NCI-H2081 treated with DMSO at 0.1 percent for 48 hours (cell line): ENCODE measurements at regions not wholly inside any gene's neighbourhood (a gene's known extent, or its start where the extent isn't known, plus 50 kb on each side); places are given as distances from the start of the nearest gene placed in this dataset.

ENCODE experiments used
- DNase-seq: peaks from one replicate; lab custom pipeline; 2025; lab: John Stamatoyannopoulos, UW

DNA sequence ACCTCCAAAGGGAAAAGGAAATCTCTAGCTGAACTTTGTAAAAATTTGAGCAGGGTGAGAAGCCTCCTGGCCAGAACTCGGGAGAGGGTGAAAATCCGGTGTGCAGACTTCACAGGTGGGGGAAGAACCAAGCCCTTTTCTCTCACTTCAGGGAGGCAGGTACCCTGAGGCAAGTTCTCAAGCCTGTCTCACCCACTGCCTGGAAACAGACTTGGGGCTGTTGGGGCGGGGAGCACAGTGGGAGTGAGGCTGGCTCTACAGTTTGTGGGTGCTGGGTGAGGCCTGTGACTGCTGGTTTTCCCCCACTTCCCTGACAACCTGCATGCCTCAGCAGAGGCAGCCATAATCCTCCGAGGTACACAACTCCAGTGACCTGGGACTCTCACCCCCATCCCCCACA lies 187.1 kb downstream of the KIF4B start:
- no peak for DNase-seq

DNA sequence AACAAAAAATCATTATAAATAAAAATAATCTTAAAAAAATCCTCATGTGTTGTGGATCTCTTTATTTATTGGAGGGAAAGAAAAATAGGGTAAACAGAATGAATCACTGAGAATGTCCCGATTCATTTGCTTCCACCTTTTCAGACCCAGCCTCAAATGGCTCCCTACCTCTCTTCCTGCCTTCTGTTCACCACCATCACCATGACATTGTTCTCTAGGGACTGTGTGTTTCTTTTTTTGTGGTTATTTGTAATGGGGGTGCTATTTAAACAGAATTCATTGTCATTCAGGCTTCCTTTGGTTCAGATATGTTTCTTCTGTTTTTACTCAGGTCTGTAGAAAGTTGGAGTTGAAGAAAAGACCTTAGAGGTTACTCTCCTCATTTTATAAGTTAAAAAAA lies 198.2 kb downstream of the KIF4B start:
- no peak for DNase-seq

DNA sequence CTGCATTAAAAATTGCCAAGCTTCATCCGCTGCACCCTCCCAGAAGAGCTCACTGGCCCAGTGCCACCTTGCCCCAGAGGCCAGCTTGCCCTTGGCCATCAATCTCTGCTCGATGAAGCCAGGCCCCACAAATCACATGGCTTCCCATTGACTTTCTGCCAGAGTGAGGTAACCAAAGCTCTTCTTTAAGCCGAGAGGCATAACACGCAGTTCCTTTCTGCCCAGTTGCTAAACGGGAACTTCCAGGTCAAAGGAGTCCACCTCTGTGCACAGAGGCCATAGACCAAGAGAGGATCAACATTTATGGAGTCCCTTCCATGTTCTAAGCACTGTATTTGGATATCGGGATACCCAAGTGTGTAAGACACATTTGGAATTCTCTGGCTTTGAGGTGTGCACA lies 208.8 kb downstream of the KIF4B start:
- no peak for DNase-seq

DNA sequence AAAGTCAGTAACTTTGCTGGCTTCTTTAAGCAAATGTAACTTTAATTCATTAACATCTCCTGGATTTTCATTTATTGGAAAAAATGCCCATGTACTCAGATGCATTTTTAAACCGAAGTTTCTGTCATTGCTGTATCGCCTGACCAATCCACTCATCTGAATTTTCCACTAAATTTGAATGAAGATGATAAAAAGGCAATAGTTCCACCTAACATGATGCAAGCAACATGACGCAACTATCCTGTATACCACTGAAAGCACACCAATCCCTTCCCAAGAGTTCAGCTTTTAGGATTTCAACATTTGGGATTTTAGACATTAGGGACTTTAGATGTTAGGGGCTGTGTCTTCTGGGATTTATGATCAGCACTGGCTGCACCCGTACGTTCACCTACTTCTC lies 215.6 kb downstream of the KIF4B start:
- no peak for DNase-seq

DNA sequence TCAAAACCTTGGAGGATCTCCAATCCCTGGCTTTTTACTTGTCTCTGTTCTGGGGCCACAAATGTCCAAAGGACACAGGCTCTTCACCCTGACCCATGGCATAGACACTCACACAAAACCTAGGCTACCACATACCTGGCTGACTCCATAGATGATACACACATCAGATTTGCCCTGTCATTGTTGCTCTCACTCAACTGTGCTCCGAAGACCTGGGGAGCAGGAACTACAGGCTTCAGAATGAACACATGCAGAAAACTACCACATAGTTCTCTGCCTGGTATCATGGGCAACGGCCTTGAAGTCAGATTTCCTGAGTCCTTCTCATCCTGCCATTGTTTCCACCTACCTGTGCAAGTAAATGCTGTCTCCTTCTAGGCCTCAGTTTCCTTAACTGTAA lies 226.2 kb downstream of the KIF4B start:
- no peak for DNase-seq

DNA sequence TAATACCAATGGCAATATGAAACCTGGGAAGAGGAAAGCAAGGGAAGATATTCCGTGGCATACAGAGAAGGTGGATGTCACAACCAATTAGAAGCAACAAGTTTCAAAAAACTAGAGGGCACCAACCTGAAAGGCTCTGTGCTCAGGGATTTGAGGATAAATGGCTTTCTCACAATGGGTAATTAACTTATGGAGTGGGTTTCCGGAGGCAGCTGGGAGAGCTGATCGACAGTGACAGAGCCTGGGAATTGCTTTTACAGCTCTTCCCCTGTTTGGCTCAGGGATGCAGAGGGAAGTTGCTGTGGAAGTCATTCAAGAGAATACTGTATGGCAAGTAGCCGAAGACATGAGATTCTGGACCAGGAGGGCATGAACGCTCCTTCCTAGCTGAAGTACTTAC lies 237.0 kb downstream of the KIF4B start:
- DNase-seq: no peak

DNA sequence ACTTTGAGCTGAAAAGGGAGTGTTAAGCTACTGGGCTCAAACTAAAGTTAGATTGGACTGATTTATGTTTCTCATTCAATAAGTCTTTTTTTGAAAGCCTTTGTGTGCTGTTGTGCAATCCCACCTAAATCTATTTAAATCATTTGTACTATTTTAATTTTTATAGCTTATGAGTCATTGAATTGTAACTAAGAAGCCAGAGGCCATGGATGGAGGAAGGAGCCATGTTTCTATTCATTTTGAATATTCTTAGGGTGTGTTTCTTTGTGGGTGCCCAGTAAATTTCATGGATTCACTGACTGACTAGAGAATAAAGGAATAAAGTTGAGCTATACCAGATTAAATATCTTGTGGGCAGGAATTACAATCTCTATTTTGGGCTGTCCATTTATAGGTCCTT lies 238.5 kb downstream of the KIF4B start:
- DNase-seq: no peak

DNA sequence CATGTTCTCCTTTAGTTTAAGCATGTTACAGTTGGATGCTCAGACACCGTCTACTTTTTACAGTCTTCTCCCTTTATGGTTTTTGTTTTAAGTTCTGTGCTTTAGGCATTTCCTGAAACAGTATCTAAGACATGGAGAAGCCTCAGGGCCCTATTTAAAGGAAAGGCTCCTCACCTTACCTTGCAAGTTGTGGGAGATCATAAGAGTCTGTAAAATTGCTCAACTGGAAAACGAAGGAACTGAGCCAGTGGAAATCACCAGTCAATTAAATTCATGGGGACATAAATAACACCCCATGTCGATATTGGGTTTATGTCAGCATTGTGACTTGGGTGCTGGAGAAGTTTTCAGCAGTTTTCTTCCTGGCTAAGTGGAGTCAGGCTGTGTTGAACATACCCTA lies 239.2 kb downstream of the KIF4B start:
- DNase-seq: no peak

DNA sequence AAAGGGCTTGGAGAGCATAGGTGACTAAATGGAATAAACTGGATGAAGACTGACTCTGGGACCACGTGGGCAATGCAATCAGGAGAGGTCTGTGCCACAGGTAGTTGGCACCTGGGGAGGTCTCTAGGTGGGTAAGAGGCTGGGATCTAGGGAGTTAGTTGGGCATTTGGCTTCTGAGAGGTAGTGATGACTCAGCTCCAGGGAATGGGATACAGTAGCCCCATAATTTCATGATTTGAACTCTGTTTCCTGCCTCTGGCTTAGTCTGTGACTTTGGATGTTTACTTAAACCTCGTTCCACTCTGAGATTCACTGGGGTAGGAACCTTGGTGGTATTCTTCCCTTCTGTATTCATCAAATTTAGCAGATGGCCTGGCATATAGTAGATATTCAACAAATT lies 240.8 kb downstream of the KIF4B start:
- DNase-seq: no peak

DNA sequence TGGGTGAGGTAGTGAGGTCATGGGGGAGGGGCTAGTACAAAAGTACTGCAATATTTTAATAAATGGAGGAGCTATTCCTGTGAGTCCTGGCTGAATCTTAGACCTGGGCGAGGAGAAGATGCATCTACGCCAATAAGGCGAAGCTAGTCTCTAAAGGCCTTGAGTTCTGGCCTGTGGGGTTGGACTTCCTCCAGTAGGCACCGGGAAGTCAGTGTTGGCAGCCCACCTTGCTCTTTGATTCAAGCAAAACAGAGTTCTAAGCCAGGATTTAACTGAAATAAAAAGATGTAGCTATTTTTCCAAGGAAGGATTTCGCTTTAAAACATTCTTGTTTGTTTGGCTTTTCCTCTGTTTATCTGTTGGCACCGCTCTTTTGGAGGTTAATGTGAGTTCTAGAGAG lies 244.6 kb downstream of the KIF4B start:
- DNase-seq: no peak

DNA sequence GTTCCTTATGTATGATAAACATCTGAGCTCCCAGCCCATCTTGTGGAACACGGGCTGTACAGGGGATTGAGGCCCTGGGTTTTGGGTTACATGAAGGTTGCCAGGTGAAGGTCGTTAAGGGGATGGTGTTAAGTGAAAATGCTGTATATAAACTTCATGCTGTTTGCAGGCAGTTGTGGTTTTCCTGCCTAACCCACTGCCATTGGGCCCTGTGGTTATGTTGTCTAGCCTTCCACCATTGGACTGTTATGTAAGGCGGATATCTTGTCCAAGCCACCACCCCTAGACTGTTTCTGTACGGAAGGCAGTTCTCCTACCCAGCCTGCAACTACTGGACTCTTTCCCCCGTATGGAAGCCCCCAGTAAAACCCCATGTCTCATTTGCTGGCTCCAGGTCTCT lies 246.1 kb downstream of the KIF4B start:
- DNase-seq: no peak

DNA sequence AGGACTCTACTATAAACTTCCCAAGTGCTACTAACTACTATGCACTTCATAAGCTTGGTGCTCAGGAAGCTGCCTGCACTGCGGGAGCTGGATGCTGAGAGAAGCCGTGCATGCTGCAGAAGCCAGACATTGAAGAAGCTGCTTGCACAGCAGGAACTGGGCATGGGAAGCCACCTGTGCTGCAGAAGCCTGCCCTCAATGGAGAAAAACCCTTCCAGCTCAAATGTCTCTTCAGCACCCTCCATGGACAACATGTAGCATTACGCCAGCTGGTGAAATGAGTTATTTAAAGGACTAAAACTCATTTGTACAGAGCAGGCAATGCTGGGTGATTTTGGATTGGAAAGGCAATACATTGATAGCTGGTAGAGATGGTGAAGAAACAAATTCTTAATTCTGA lies 247.2 kb downstream of the KIF4B start:
- no peak for DNase-seq

DNA sequence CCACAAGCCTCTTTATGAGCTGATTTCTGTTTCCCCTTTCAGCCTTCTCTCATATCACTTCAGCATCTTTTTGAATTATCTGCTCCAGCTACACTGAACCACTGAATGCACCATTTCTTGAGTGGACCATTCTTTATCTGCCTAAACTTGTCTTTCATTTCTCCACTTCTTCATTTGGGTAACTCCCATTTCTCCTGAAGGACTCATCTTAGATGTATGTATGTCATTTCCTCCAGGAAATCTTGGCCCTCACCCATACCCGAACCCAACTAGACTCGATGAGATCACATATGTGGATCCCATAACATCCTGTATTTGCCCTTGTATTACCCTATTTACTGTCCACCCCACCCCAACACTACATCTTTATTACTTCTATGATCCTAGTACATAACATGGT lies 249.8 kb downstream of the KIF4B start:
- no peak for DNase-seq

DNA sequence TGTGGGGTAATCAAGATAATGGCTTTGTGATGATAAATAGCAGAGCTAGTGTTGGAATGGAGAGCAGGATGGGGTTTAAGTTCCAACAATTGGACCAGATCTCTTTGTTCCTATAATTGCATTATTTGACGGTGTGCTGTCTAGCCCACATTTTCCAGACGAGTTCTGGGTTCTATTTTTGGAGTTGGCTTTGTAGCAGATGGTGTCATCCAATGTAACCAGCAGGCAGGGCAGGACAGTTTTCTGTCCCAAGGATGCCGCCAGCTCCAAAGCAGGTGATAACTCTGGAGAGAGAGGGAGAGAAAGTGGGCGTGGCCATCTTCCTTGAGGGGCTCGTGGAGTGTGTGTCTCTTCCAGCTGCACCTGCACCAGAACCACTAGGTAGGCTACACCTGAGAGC lies 251.3 kb downstream of the KIF4B start:
- DNase-seq: no peak

DNA sequence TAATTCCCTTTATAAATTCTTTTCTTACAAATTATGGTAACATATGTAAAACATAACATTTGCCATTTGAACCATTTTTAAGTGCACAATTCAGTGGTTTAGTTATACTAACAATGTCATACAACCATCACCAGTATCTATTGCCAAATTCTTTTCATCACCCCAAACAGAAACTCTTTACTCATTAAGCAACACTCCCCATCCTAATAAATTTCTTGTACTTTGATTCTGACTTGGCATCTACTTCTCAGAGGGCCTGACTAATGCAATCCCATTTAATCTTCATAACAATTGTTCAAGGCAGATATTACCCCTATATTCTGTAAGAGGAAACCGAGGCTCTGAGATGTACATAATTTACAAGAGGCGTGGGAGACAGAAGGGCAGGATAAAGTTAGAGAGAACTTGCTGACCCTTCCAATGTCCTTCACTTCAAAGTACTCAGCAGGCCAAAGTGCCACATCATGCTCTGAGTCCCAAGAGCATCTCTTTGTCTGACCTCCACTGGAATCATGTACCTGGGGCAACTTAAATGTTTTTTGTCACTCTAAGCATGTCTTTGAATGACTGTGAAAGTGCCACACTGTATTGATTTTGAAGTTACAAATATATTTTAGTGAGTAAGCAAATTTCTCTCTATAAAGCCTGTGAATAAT lies 255.3 kb downstream of the KIF4B start:
- no peak for DNase-seq

DNA sequence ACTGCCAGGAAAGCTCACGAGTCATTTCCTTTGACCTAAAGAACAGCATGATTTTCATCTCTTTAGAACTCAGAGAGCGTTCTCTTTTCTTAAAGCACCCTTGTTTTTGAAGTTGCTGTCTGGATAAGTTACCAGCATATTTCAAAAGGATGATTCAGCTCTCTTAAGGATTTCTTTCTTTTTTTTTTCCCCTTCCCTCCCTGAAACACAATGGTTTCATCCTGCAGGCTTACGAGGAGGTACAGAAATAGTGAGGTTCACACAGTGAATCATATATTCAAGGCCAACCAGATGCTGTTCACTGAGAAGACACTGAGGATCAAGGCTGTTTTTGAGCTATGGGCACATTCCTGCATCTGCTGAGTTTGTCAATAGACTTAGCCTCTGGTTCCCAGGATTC lies 257.2 kb downstream of the KIF4B start:
- no peak for DNase-seq

DNA sequence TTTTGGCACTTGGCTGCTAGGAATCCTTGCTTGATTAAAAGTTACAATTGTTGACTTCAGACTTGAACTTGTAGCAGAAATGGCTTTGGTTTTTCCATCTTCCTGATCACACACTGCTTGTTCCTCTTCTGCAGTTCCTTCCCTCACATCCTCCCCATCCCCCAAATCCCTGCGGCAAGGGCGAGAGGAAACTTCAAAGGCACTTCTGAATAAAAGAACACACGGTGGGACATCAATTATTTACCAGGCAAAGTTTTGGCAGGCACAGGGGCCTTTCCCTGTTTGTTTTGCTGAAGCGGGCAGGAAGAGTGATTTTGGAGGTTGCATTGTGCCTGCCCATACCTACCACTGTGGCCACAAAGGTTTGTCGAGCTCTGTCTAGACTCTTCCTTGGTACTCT lies 260.9 kb downstream of the KIF4B start:
- no peak for DNase-seq

DNA sequence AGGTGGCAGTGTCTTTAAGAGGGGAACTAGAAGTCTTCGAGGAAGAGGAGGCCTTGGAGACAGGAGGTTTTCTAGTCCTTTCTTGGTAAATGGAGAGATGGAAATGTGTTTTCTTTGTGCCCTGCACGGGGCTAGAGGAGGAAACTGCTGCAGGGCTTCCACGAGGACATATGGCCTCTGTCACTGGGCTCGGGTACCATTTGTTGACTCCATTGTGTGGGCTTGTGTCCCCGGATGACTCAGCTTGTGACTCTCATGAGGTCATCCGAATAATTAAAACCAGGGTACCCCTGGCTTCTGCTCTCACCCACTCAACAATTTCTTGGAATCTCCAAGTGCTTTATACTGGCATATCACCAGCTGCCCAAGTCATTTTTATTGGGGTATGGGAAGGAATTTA lies 261.7 kb downstream of the KIF4B start:
- no peak for DNase-seq

DNA sequence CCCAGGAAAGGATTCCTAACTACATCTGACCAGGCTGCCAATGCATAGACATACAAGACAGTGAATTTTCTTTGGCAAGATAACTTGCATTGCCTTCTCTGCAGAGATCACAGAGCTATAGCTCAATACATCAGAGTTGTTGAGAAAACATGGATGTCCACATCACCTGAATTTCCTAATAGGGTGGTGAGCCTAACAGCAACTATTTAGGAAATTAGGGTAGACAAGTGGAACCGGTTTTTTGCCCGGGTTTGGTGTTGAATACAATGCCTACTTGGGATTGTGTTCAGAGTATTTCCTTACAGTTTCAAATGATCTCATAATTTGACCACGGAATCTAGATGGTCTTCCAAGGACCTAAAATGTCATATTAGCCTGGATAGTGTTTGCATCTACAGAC lies 262.7 kb downstream of the KIF4B start:
- DNase-seq: no peak

DNA sequence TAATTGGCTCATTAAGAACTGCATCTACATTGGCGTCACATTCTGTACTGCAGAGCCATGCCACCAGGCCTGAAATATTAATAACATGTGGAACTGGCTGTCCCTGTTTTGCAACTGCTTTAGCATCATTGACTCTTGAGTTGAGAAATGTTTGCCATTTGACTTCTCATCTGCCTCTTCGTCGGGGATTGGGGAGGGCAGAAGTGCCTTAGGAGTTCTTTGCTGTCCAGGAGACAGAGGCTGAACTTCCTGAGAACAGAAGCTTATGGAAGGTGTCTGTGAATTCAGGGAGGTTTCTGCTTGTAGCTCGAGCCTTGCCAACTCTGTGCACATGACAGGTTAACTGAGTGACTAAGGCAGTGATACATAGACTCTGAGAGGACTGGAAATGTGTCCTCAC lies 265.0 kb downstream of the KIF4B start:
- no peak for DNase-seq

DNA sequence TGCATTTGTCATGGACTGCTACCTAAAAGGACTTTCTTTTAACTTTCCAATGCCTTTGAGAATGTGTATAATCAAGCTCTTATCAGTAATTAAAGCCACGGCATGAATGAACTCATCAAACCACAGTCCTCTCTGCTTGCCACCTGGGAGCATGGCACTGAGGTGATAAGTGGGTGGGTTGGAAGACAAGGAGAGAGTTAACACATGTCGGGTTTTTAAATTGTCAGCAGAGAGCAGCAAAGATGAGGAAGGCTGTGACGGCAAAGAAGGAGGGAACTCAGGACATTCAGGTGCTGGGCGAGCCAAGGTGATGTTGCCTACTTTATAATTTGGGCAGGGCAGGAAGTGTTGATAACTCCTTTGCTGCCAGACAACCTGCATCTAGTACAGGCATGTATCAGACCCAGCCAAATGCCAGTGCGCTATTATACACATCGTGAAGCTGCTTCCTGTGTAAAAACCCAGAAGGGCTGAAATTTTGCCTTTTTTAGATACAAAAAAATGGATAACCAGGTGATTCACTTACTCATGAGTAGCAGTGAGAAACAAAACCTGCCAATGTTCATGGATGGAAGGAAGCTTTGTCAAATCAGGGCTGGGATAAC lies 269.1 kb downstream of the KIF4B start:
- DNase-seq: no peak

DNA sequence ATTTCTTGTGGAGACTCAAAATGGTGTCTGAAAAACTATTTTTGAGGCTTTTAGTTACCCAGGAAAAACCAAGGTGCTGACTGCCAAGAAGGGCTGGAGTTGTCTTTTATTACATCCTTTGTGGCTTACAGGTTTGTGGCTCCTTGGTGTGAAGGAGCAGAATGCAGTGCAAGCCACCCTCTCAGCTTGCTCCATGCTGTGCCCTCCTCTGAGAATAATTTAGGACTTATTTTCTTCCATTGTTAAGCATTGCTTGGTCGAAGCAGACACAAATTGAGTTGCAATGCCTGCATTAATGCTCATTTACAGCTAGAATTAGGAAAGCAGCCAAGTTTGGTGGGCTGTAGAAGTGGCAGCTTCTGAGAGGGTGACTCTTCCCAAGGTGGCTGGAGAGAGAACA lies 272.2 kb downstream of the KIF4B start:
- no peak for DNase-seq

DNA sequence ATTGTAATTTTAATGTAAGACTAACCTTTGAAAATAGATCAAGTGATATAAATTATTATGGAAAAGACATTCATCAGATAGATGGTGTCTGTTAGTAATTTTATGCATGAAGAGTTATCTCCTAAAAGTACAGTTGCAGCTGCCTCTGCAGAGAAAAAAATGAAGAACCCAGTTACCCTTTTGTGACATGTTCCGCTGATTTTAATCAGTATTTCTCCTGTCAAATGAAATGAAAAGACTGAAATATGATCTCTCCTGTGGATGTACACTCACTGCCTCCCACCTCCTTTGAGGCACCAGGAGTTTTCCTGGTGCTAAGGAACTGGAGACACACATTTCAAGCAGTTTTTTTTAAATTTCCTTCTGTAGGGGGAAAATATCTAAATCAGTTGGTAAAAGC lies 277.4 kb downstream of the KIF4B start:
- no peak for DNase-seq

DNA sequence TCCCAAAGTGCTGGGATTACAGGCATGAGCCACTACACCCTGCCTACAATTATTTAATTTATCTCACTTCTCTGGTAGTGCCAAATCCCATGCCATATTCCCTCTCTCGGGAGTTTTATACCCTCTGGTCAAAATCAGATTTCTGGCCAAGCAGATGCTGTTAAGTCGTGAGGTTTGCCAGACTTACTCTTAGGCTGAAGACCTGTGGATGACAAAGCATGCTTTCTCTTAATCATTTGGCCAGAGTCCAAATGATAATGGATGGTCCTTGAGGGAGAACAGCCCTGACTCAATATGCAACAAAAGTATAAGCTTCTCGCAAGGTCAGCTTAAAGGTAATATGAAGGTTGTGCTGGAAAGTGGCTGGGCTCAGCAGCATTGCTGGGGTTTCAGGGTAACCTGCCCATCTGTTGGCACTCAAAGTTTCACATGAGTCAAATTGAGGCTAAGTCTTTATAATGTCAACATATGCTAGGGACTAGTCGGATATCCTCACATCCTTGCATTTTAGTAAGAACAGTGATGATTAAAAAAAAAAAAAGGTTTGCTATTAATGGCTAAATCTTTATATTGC lies 280.1 kb downstream of the KIF4B start:
- DNase-seq: no peak
